WERI-Rb-1 (cell line): ENCODE measurements at regions not wholly inside any gene's neighbourhood (a gene's known extent, or its start where the extent isn't known, plus 50 kb on each side); places are given as distances from the start of the nearest gene placed in this dataset.
A peak's percentile ranks its signal among the peaks of the same experiment; 100 is the strongest.

Experiments used
- DNase-seq: peaks from one replicate; pipeline ENCODE4 v3.0.0-alpha.2; 2020
- H3K27ac ChIP-seq: fragments of 250-450 bp; sonication (Bioruptor Pico); 2 replicates; pipeline ENCODE4 v1.5.1; 2020; ENCODE audit warnings: mild to moderate bottlenecking, moderate library complexity
- H3K27me3 ChIP-seq: fragments of 250-450 bp; sonication (Bioruptor Pico); 2 replicates; pipeline ENCODE4 v1.5.1; 2021; ENCODE audit warnings: mild to moderate bottlenecking, low read depth, moderate library complexity; ENCODE audit not compliant: insufficient read depth, severe bottlenecking
- H3K36me3 ChIP-seq: fragments of 250-450 bp; sonication (Bioruptor Pico); 2 replicates; pipeline ENCODE4 v1.5.1; 2020; ENCODE audit warnings: mild to moderate bottlenecking, moderate library complexity
- H3K4me3 ChIP-seq: 2 replicates; pipeline ENCODE4 v1.5.1; 2011; ENCODE audit warnings: low read depth, mild to moderate bottlenecking, control low read depth, low read length
- H3K9me3 ChIP-seq: fragments of 250-450 bp; sonication (Bioruptor Pico); 2 replicates; pipeline ENCODE4 v1.5.1; 2021; ENCODE audit warnings: mild to moderate bottlenecking, moderate library complexity; ENCODE audit not compliant: severe bottlenecking
- CTCF ChIP-seq: IDR thresholded peaks from 2 replicates; pipeline ENCODE4 v1.5.1; 2011; ENCODE audit warnings: low read depth, mild to moderate bottlenecking, control low read depth, inconsistent platforms, low read length

GRCh38 chr10:111439034-111439842, 362.4 kb downstream of the ADRA2A start:
- H3K27ac ChIP-seq = peak overlapping the region; percentile 96
- peak overlapping the region; percentile 25 for H3K4me3 ChIP-seq
- no peak for TF ChIP-seq CTCF
- H3K36me3 ChIP-seq = peaks cover 5% of the 10 kb centered on the region; the same call in 1 of the 2 replicates
- H3K27me3 ChIP-seq = no peaks in the 10 kb centered on the region
- DNase-seq = peak; percentile 64
- H3K9me3 ChIP-seq = peaks cover 6% of the 10 kb centered on the region

GRCh38 chr10:111440501-111440900, 363.7 kb downstream of the ADRA2A start:
- Histone ChIP-seq H3K36me3 (peaks cover 5% of the 10 kb centered on the region; the same call in 1 of the 2 replicates), H3K9me3 (peaks cover 6% of the 10 kb centered on the region), H3K27ac (peak overlapping the region; percentile 96), H3K4me3 (peak overlapping the region; percentile 28), H3K27me3 (no peaks in the 10 kb centered on the region)
- no peak for TF ChIP-seq CTCF
- peak; percentile 60 for DNase-seq

GRCh38 chr10:111445667-111446066, 368.8 kb downstream of the ADRA2A start:
- no peak for TF ChIP-seq CTCF
- Histone ChIP-seq H3K27me3 (no peaks in the 10 kb centered on the region), H3K9me3 (no peaks in the 10 kb centered on the region), H3K4me3 (no peak overlapping the region), H3K27ac (no peak overlapping the region), H3K36me3 (peaks cover 5% of the 10 kb centered on the region; the same call in 1 of the 2 replicates)
- no peak for DNase-seq

GRCh38 chr10:111446966-111447365, 370.1 kb downstream of the ADRA2A start:
- no peak overlapping the region for H3K4me3 ChIP-seq
- H3K36me3 ChIP-seq = peaks cover 5% of the 10 kb centered on the region; the same call in 1 of the 2 replicates
- H3K9me3 ChIP-seq = no peaks in the 10 kb centered on the region
- no peak overlapping the region for H3K27ac ChIP-seq
- TF ChIP-seq CTCF = no peak
- no peaks in the 10 kb centered on the region for H3K27me3 ChIP-seq
- no peak for DNase-seq

- Histone ChIP-seq H3K27ac (no peak overlapping the region), H3K4me3 (no peak overlapping the region), H3K36me3 (no peaks in the 10 kb centered on the region), H3K9me3 (no peaks in the 10 kb centered on the region), H3K27me3 (no peaks in the 10 kb centered on the region)
- DNase-seq = no peak
- no peak for TF ChIP-seq CTCF
These were observed 375.3 kb downstream of the ADRA2A start for GRCh38 chr10:111452153-111452552.
